Liver (tissue), 8 donors: ENCODE measurements at regions not wholly inside any gene's neighbourhood (a gene's known extent, or its start where the extent isn't known, plus 50 kb on each side); places are given as distances from the start of the nearest gene placed in this dataset.

Experiments used
- DNase-seq: peaks from one replicate; pipeline ENCODE4 v3.0.0-alpha.2; 2017; ENCODE audit warnings: low spot score
- H3K27ac ChIP-seq, 2 donors: one replicate each; pipeline ENCODE4 v1.7.0; 2013; ENCODE audit warnings: inconsistent platforms in 2 of 2, low read length in 2 of 2, control low read depth in 1 of 2, low read depth in 1 of 2, mild to moderate bottlenecking in 1 of 2
- H3K27me3 ChIP-seq, 4 donors: one replicate each; pipeline versions ENCODE4 v1.6.1 to v1.7.0; 2013; ENCODE audit warnings: low read length in 3 of 4, inconsistent platforms in 1 of 4, mild to moderate bottlenecking in 1 of 4, moderate library complexity in 1 of 4; ENCODE audit not compliant: control insufficient read depth in 4 of 4, insufficient read depth in 4 of 4
- H3K36me3 ChIP-seq, 4 donors: one replicate each; pipeline versions ENCODE4 v1.6.1 to v1.7.0; 2013; ENCODE audit warnings: low read length in 3 of 4, mild to moderate bottlenecking in 3 of 4, low read depth in 1 of 4, moderate library complexity in 1 of 4; ENCODE audit not compliant: control insufficient read depth in 4 of 4, insufficient read depth in 3 of 4
- H3K4me1 ChIP-seq, 4 donors: one replicate each; pipeline versions ENCODE4 v1.6.1 to v1.7.0; 2013; ENCODE audit warnings: low read length in 3 of 4, mild to moderate bottlenecking in 3 of 4, moderate library complexity in 1 of 4; ENCODE audit not compliant: control insufficient read depth in 4 of 4, insufficient read depth in 4 of 4
- H3K4me3 ChIP-seq, 3 donors: one replicate each; pipeline versions ENCODE4 v1.6.1 to v1.7.0; 2013; ENCODE audit warnings: low read length in 3 of 3, control low read depth in 1 of 3, low read depth in 1 of 3, mild to moderate bottlenecking in 1 of 3
- H3K9ac ChIP-seq, 2 donors: one replicate each; pipeline ENCODE4 v1.7.0; 2013; ENCODE audit warnings: low read length in 2 of 2, mild to moderate bottlenecking in 2 of 2, moderate library complexity in 2 of 2, control low read depth in 1 of 2, low read depth in 1 of 2
- H3K9me3 ChIP-seq, 4 donors: one replicate each; pipeline versions ENCODE4 v1.6.1 to v1.7.0; 2013; ENCODE audit warnings: low read length in 3 of 4; ENCODE audit not compliant: control insufficient read depth in 4 of 4
- EGR1 ChIP-seq, 2 donors: IDR thresholded peaks; 2 replicates each; pipeline ENCODE4 v1.6.1; 2016 to 2018; ENCODE audit warnings: antibody characterized with exemption in 2 of 2, low read depth in 2 of 2
- FOXA1 ChIP-seq: IDR thresholded peaks from 2 replicates; pipeline ENCODE4 v1.6.1; 2016; ENCODE audit warnings: antibody characterized with exemption
- FOXA2 ChIP-seq: IDR thresholded peaks from 2 replicates; pipeline ENCODE4 v1.6.1; 2016; ENCODE audit warnings: antibody characterized with exemption
- GABPA ChIP-seq, 2 donors: IDR thresholded peaks in 1 of 2; conservative IDR thresholded peaks in 1 of 2; 2 replicates each; pipeline ENCODE4 v1.6.1; 2016; ENCODE audit warnings: antibody characterized with exemption in 2 of 2, mild to moderate bottlenecking in 1 of 2, moderate library complexity in 1 of 2
- HNF4A ChIP-seq, 2 donors: conservative IDR thresholded peaks; 2 replicates each; pipeline ENCODE4 v1.6.1; 2016; ENCODE audit warnings: antibody characterized with exemption in 2 of 2, mild to moderate bottlenecking in 2 of 2
- HNF4G ChIP-seq: IDR thresholded peaks from 2 replicates; pipeline ENCODE4 v1.6.1; 2016; ENCODE audit warnings: antibody characterized with exemption
- JUND ChIP-seq, 2 donors: IDR thresholded peaks; 2 replicates each; pipeline ENCODE4 v1.6.1; 2016; ENCODE audit warnings: antibody characterized with exemption in 2 of 2
- NR2F2 ChIP-seq: IDR thresholded peaks from 2 replicates; pipeline ENCODE4 v1.6.1; 2016; ENCODE audit warnings: antibody characterized with exemption
- RAD21 ChIP-seq, 2 donors: IDR thresholded peaks; 2 replicates each; pipeline ENCODE4 v1.6.1; 2016; ENCODE audit warnings: antibody characterized with exemption in 2 of 2, mild to moderate bottlenecking in 2 of 2
- RXRA ChIP-seq, 2 donors: IDR thresholded peaks; 2 replicates each; pipeline ENCODE4 v1.6.1; 2017 to 2018; ENCODE audit warnings: antibody characterized with exemption in 2 of 2, mild to moderate bottlenecking in 1 of 2
- SP1 ChIP-seq: IDR thresholded peaks from 2 replicates; pipeline ENCODE4 v1.6.1; 2018; ENCODE audit warnings: antibody characterized with exemption, mild to moderate bottlenecking
- TAF1 ChIP-seq: conservative IDR thresholded peaks from 2 replicates; pipeline ENCODE4 v1.6.1; 2016; ENCODE audit warnings: antibody characterized with exemption, mild to moderate bottlenecking
- YY1 ChIP-seq: IDR thresholded peaks from 2 replicates; pipeline ENCODE4 v1.6.1; 2016; ENCODE audit warnings: antibody characterized with exemption, mild to moderate bottlenecking
- WGBS: extraction: QIAGEN DNeasy Blood & Tissue Kit; methylation state at CpG from one replicate; pipeline ENCODE4 v1.1.7; 2013; 5-methylcytosine and 5-hydroxymethylcytosine counted together
- TF ChIP-seq, protein P1 (sequence below): IDR thresholded peaks from 2 replicates; pipeline ENCODE4 v1.6.1; 2016; ENCODE audit warnings: antibody characterized with exemption
- TF ChIP-seq, protein P2 (sequence below): IDR thresholded peaks from 2 replicates; pipeline ENCODE4 v1.6.1; 2016; ENCODE audit warnings: antibody characterized with exemption
- TF ChIP-seq, protein P3 (sequence below): IDR thresholded peaks from 2 replicates; pipeline ENCODE4 v1.6.1; 2016; ENCODE audit warnings: antibody characterized with exemption, mild to moderate bottlenecking
- TF ChIP-seq, protein P4 (sequence below): fragments of 150-350 bp; IDR thresholded peaks from 2 replicates; pipeline ENCODE4 v1.5.1; 2017; ENCODE audit warnings: improper control_type of control experiment, low read depth, low read length; ENCODE audit not compliant: missing input control
- TF ChIP-seq, protein P5 (sequence below): IDR thresholded peaks from 2 replicates; pipeline ENCODE4 v1.6.1; 2016; ENCODE audit warnings: antibody characterized with exemption
- donor health status: healthy.
- donor health status: healthy.
- donor health status: healthy.
- donor health status: healthy.
- donor health status: healthy.

DNA sequence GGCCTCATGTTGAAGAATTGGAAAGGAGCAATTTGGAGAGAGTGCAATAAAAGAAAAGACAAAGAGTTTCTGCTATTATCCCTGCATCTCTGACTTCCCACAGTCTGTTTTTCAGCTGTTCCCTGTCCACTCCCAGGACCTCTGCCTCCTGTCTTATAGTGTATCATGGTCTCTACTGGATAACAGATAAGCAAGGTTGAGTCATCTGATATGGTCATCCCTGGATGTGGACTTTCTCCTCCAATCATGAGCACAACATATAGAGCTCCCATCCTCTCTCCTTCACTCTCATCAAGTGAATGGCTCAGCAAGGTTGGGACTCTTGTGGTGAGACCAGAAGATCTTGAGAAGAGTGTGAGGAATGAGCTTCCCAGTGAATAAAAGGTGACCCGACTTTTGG, 123.1 kb downstream of the PLCE1 start:
- Histone ChIP-seq H3K27ac (no peak overlapping the region), H3K9me3 (no peaks in the 10 kb centered on the region), H3K27me3 (no peaks in the 10 kb centered on the region), H3K4me3 (no peak overlapping the region), H3K36me3 (no peaks in the 10 kb centered on the region), H3K9ac (no peak overlapping the region), H3K4me1 (no peaks in the 10 kb centered on the region)
- no peak for DNase-seq
- TF ChIP-seq YY1 (no peak), HNF4G (no peak), FOXA2 (no peak), NR2F2 (no peak), EGR1 (IDR thresholded peaks at IDR 0.05; ENCODE audit: low read depth in 2 of 2) (no peak), FOXA1 (no peak), RXRA (IDR thresholded peaks at IDR 0.05) (no peak), GABPA (IDR thresholded peaks at IDR 0.05 in 1 of 2, conservative IDR thresholded peaks at IDR 0.05 in 1 of 2) (no peak), SP1 (no peak), HNF4A (conservative IDR thresholded peaks at IDR 0.05) (no peak), TAF1 (no peak), JUND (IDR thresholded peaks at IDR 0.05) (no peak), RAD21 (IDR thresholded peaks at IDR 0.05) (no peak)
- TF ChIP-seq, protein P1, sequence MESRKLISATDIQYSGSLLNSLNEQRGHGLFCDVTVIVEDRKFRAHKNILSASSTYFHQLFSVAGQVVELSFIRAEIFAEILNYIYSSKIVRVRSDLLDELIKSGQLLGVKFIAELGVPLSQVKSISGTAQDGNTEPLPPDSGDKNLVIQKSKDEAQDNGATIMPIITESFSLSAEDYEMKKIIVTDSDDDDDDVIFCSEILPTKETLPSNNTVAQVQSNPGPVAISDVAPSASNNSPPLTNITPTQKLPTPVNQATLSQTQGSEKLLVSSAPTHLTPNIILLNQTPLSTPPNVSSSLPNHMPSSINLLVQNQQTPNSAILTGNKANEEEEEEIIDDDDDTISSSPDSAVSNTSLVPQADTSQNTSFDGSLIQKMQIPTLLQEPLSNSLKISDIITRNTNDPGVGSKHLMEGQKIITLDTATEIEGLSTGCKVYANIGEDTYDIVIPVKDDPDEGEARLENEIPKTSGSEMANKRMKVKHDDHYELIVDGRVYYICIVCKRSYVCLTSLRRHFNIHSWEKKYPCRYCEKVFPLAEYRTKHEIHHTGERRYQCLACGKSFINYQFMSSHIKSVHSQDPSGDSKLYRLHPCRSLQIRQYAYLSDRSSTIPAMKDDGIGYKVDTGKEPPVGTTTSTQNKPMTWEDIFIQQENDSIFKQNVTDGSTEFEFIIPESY: no peak
- TF ChIP-seq, protein P2, sequence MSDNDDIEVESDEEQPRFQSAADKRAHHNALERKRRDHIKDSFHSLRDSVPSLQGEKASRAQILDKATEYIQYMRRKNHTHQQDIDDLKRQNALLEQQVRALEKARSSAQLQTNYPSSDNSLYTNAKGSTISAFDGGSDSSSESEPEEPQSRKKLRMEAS: no peak
- TF ChIP-seq, protein P3, sequence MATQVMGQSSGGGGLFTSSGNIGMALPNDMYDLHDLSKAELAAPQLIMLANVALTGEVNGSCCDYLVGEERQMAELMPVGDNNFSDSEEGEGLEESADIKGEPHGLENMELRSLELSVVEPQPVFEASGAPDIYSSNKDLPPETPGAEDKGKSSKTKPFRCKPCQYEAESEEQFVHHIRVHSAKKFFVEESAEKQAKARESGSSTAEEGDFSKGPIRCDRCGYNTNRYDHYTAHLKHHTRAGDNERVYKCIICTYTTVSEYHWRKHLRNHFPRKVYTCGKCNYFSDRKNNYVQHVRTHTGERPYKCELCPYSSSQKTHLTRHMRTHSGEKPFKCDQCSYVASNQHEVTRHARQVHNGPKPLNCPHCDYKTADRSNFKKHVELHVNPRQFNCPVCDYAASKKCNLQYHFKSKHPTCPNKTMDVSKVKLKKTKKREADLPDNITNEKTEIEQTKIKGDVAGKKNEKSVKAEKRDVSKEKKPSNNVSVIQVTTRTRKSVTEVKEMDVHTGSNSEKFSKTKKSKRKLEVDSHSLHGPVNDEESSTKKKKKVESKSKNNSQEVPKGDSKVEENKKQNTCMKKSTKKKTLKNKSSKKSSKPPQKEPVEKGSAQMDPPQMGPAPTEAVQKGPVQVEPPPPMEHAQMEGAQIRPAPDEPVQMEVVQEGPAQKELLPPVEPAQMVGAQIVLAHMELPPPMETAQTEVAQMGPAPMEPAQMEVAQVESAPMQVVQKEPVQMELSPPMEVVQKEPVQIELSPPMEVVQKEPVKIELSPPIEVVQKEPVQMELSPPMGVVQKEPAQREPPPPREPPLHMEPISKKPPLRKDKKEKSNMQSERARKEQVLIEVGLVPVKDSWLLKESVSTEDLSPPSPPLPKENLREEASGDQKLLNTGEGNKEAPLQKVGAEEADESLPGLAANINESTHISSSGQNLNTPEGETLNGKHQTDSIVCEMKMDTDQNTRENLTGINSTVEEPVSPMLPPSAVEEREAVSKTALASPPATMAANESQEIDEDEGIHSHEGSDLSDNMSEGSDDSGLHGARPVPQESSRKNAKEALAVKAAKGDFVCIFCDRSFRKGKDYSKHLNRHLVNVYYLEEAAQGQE: no peak
- TF ChIP-seq, protein P4, sequence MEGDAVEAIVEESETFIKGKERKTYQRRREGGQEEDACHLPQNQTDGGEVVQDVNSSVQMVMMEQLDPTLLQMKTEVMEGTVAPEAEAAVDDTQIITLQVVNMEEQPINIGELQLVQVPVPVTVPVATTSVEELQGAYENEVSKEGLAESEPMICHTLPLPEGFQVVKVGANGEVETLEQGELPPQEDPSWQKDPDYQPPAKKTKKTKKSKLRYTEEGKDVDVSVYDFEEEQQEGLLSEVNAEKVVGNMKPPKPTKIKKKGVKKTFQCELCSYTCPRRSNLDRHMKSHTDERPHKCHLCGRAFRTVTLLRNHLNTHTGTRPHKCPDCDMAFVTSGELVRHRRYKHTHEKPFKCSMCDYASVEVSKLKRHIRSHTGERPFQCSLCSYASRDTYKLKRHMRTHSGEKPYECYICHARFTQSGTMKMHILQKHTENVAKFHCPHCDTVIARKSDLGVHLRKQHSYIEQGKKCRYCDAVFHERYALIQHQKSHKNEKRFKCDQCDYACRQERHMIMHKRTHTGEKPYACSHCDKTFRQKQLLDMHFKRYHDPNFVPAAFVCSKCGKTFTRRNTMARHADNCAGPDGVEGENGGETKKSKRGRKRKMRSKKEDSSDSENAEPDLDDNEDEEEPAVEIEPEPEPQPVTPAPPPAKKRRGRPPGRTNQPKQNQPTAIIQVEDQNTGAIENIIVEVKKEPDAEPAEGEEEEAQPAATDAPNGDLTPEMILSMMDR: no peak
- TF ChIP-seq, protein P5, sequence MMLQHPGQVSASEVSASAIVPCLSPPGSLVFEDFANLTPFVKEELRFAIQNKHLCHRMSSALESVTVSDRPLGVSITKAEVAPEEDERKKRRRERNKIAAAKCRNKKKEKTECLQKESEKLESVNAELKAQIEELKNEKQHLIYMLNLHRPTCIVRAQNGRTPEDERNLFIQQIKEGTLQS: no peak
- WGBS: 85% methylated on average over 1 of the region's 1 CpG
